ENCODE measurements at regions not wholly inside any gene's neighbourhood (a gene's known extent, or its start where the extent isn't known, plus 50 kb on each side); places are given as distances from the start of the nearest gene placed in this dataset.
"Not testable (repeated sequence)": the region's sequence is repeated elsewhere in the genome, so short reads cannot be mapped to it uniquely, and the experiment has no call there.

DNA sequence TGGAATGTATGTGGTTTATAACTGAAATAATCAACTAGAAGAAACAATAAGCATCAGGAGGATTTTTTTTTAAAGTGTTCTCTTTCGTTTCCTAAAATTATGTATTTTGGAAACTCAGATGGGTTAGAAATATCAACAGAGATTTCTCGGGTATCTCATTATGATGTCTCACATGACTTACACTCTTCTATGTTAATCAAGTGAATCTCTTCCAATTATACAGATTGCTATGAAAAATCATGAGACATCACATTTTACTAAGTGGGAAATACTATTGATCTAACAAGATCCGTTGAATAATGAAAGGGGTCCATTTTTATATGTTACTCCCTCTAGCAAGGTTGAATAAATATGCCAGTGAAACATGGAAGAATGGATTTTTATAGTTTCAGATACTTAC, 54.7 kb upstream of the NRIP1 start:
- in situ Hi-C loops (cut with HindIII; ENCODE audit: low sequenced_read_pairs) = no loop called here

DNA sequence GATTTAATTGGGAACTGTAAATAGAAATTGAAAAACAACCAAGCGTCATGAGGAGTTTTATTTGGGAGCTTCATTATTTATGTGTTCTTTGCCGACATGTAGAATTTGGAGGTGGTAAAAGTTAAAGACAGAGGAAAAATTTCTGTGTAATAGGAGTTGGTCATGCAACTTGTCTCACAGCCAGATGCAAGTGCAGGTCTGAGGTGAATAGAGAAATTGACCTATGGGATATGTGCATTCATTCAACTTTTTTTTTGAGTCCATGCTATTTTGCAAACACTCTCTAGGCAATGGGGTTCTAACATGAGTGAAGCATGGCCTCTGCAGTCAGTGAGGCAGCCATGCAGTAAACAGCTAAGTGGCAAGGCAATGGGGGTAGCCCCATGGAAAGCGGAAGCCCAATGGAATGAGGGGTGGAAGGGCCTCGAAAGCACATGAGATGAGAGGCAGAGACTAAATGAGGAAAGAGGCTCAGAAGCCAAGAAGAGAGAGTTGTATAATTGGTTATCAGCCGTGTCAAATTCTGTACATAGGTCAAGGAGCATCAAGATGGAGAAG, 56.4 kb upstream of the NRIP1 start:
- in situ Hi-C loops (cut with HindIII; ENCODE audit: low sequenced_read_pairs) = no loop called here

DNA sequence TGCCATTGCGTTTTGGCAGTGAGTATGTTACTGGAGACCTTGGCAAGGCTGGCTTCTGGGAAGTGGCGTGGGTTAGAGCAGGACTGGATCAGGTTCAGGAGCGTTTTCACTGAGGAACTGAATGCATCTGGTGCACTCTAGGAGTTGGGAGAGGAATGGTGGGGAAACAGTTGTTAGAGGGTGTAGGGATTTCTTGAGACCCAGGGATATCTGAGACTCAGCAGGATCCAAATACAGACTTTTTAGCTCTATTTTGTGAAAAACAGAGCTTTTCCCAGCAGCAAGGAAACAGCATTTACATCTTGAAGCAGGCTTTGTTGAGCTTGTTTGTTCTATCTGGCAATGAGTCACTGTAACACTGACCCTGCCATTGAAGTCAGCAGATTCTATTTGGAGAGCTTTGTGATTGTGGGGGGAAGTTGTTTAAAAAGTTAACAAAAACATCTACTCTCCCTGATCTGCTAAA, 56.9 kb upstream of the NRIP1 start:
- in situ Hi-C loops (cut with HindIII; ENCODE audit: low sequenced_read_pairs) = no loop called here

DNA sequence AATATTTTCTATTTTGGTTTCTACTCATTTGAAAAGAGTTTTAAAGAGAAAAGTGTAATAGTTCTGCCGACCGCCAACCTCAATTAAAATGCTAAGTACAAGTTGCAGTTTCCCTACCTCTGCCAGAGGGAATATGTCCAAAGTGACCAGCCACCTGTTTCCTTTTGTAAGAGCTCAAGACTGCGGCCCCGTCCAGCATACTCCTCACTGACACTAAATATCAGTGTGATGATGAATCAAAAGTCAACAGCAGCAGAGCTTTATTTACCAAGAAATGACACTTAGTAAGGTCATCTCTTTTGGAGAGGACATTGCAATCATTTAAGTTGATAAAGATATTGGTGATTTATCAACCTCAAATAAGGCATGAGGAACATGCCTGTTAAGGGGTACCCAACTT, 57.4 kb upstream of the NRIP1 start:
- in situ Hi-C loops (cut with HindIII; ENCODE audit: low sequenced_read_pairs) = no loop called here

DNA sequence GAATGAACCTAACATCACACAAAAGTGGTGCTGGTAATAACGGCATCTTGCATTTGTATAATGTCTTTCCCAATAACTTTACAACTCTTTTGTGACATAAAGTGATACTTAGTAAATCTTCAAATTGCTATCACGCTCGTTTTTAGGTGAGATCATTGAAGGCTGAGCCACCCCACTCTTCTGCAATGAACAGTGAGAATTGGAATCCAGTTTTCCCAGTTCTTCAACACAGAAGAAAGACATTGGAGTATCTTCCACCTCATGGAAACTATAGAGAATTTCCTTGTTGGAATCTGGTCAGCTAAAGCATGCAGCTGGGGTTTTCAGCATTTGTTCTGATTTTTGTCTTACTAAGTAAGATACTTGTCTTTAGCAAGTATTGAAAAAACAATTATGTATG, 59.9 kb upstream of the NRIP1 start:
- in situ Hi-C loops (cut with HindIII; ENCODE audit: low sequenced_read_pairs) = no loop called here

DNA sequence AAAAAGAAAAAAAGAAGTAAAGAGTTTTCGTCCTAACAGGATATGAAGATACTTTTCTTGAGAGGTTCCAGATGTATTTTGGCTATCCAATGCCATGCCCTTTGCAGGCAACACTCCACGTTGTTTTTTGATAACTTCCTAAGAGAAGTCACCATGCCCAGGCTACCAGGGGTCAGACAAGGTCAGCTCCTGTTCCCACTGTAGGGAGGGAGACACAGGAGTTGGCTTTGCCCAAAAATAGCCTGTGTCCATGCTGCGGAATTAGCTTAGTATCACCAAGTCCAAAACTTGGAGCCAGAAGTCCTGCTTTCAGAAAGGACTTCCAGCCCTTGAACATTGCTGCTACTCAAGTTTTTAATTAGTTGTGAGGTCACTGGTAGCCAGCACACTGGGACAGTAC, 62.1 kb upstream of the NRIP1 start:
- in situ Hi-C loops (cut with HindIII; ENCODE audit: low sequenced_read_pairs) = no loop called here

DNA sequence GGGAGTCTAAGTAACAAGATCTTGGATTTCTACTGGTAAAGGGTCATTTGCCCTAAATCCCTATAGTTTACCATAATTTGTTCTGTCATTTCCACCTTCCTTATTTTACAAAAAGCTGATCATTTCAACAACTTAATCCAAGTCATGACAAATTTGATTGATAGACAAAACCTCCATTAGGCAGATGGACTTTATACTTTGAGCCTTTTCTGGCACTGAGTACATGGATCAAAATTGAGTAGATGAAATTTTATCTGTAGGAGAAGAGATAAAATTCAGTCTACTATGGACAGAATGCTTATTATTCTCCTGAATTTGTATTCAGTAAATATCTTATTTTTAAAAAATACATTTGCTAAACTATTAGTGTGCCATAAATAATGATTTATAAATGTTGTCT, 62.6 kb upstream of the NRIP1 start:
- in situ Hi-C loops (cut with HindIII; ENCODE audit: low sequenced_read_pairs) = no loop called here

DNA sequence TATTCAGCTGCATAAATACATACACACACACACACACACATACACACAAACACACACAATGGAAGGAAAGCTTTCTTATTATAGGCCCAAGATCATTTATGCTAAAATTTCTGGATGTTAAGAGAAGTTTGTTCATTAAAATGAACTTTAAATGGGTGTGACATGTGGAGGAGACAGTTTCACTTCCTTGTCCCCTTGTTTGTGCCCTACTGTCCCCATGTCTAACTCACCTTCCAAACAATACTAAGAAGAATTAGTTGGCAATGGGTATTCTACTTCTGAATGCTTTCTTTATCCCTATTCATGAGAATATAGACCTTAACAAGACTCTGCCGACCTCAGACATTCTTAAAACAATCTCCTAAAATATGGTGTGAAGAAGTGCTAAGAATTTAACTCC, 63.5 kb upstream of the NRIP1 start:
- in situ Hi-C loops (cut with HindIII; ENCODE audit: low sequenced_read_pairs) = no loop called here

DNA sequence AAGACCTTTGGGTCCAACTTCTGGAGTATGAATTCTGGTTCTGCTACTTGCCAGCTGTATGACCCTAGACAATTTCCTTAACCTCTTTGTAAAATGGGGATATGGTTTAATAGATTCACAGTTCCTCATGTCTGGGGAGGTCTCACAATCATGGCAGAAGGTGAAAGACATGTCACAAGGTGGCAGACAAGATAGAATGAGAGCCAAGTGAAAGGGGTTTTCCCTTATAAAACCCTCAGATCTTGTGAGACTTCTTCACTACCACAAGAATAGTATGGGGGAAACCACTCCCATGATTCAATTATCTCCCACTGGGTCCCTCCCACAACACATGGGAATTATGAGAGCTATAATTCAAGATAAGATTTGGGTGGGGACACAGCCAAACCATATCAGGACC, 63.9 kb upstream of the NRIP1 start:
- in situ Hi-C loops (cut with HindIII; ENCODE audit: low sequenced_read_pairs) = not testable (repeated sequence)

DNA sequence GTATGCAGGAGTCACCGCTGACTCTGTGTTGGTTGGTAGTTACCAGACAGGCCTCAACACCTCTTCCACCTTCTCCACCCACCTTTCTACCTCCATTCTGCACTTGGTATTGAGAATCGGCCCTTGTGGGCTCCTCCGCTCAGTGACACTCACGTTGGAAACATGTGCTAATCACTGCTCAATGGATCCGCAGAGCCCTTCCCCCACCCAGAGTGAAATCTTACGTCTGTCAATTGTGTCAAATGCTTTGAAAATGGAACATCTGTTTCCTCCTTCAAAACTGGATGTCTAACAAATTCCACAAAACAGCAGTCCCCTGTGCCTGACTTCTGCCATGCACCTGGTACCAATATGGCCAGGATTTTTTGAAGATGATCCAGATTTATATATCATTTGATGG, 65.5 kb upstream of the NRIP1 start:
- in situ Hi-C loops (cut with HindIII; ENCODE audit: low sequenced_read_pairs) = no loop called here

DNA sequence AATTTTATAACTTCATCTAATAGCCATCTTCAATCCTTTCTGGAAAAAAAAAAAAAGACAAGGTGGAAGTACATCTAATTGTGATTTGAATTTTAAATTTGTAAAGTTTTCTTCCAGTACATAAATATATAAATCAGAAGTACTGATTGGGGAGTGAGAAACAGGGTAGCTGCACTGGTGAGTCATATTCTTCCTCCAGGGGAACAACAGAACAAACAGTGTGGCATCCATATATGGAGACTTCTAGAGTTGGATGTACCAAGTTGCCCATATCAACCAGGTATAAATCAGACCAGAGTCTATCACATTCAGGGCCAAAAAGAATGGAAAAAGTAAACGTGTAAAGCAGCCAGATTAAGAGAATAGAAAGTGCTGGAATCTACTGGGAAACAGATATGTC, 66.0 kb upstream of the NRIP1 start:
- in situ Hi-C loops (cut with HindIII; ENCODE audit: low sequenced_read_pairs) = no loop called here

DNA sequence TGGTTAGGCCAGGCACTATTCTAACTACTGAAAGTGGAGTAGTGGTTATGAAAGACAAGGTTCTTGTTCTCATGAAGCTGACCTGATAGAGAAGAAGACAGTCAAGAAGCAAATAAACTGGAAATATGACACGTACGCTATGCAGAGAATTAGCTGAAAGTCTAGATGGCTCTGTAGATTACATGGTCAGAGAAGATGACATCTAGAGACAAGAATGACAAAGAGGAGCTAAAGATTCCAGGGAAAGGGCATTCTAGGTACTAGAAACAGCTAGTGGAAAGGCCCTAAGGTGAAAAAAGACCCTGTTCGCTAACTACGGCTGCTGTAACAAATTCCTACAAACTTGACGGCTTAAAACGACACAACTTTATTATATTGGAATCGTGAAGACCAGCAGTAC, 68.0 kb upstream of the NRIP1 start:
- in situ Hi-C loops (cut with HindIII; ENCODE audit: low sequenced_read_pairs) = no loop called here

DNA sequence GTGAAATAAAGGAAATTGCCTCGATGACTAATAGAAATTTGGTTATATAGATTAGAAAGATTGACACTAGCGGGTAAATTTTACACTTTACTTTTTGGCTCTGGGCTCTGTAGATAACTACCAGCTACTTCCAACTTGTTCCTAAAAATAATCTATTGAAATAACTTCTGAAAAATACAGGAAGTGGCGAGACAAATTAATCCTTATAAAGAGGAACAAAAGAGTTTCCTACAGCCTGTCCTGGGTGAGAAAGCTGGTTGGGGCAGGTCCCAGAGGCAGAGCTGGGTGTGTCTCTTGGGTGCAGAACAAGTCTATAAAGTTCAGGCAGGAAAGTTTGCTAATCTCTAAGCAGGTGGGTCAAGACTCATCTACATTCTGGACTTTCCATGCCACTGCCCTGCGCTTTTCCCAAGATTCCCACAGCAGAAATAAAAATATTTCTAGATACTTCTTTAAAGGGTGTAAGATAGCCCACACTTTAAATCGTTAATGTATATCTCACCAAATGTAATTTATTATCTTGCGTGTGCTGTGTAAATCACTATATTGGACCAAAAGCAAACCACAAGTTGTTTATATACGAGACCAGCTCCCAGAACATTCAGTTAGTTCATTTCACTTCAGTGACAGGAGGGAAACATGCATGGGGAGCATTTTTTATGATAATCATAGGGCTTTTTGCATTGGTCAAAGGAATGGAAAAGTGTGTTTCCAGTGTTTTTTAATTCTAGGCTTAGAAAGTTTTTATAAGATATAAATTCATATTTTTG, 70.1 kb upstream of the NRIP1 start:
- in situ Hi-C loops (cut with HindIII; ENCODE audit: low sequenced_read_pairs) = no loop called here

DNA sequence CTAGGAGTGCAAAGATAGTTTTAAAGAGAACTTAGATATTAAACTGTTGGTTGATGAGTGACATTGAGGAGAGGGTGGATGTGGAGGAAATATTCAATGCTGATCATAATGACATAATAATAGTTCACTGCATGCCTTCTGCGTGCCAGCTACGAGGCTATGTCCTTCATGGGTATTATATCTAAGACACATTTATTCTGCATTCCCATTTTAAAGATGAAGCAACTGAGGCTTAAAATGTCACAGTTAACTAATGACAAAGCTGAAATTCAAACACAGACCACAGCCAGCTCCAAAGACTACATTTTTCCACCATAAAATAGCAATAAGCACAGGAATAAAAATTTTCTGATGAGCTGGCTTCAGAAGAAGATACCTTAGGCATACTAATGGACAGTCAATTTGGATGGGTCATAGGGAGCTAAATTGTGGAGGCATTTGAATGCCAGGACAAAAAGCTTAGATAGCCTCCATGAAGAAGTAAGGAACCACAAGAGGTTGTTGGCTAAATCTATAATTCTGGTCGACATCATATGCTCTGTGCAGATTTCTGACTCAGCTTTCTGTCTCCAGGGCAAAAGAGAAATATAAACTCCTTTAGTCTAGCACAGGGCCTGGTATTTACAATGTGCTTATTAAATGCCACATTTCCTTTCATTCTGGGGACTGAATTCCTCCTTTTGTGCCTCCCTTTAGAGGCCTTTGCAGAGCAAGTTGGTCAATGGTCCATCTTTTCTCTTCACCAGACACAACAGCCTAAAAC, 71.2 kb upstream of the NRIP1 start:
- in situ Hi-C loops (cut with HindIII; ENCODE audit: low sequenced_read_pairs) = no loop called here

DNA sequence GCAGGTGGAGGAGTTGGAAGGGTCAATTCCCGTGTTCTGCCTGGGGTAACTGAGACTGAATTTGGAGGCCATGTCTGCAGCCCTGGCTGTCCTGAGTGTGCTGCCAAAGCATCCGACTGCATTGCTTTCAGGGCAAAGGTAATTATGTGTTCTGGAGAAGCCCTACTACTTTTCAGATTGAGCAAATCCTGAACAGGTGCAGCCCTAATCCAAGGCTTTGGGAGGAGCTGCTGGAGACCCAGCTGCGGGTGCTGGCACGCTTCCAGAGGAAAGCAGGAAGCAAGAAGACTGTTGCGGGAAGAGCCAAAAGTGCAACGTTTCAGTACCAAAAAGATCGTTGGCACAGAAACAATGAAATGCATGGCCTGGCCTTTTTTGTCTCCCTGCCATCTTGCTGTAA, 73.7 kb upstream of the NRIP1 start:
- in situ Hi-C loops (cut with HindIII; ENCODE audit: low sequenced_read_pairs) = no loop called here

DNA sequence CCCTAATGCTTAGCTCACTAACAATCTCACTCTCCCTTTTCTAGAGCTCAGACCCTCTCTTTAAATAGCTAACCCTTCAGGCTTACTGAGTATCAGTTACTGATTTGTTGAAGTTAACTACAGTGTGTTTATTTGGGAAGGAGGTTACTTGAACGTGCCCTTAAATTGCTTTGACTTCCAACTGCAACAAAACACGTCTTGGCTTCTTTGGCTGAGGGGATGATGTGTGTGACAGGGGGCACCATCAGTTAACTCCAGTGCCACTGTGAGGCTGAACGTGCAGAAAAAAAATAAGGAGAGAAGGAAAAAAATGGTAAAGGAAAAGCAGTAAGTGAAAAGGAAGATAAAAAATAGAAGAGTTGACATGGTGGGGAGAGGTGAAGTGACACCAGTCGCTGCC, 75.1 kb upstream of the NRIP1 start:
- in situ Hi-C loops (cut with HindIII; ENCODE audit: low sequenced_read_pairs) = no loop called here

DNA sequence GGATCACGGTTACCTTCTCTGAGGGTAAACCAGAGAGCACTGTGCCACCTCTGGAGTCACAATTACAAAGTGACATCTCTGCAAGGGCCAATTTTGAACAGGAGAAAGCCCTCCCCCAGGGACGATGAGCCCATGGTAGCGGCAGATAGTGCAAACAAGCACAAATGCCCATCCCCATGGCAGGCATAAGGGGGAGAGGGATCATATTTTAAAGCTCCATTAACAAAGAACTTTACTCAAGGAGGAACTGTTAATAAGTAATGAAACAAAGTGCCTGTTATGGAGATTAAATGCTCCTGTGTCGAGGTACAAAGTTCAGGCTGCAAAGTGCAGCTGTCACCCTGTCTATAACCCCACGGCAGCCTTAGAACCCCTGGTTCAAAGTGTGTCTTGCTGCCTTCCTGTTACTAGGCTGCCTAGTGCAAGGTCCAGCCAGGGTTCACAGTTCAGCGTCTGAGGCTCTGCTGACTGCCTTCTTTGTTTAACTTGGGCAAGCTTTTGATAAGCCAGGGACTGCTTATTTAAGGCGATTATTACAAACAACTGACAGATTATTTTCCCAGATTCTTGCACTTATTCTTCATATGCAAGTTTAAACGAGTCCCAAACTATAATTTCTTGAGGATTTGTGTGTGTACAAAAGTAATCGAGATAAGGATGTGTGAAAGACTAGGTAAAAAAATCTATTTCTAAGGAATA, 75.7 kb upstream of the NRIP1 start:
- in situ Hi-C loops (cut with HindIII; ENCODE audit: low sequenced_read_pairs) = no loop called here

DNA sequence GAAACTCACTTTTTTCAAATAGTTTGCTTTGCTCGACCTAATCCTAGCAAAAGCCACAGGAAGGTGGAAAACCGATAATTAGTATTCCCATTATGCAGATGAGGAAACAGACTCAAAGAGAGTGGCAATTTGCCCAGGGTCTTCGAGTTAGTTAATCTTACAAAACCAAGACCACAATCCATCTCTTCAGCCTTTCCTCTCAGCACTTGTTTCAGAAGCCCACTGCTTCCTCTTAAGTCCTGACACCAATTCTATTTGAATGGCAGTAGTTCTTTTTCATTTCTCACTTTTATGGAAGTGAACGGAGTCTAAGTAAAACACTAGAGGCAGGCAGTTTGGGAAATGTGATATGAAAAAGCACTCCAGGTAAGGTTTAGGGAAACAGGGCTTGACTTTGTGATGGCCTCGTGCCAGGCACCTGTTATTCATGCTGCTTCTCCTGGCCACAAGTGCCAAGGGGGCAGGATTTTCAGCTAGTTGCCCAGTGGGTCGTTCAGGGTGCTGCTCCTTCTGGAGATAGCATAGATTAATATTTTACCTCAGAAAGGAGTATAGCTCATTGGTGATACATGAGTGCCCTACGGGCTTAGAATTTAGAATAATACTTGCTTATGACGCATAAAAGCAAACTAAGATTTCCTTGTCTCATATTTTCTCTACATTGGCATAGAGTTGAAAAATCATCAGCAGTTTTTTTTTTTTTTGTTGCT, 76.6 kb upstream of the NRIP1 start:
- in situ Hi-C loops (cut with HindIII; ENCODE audit: low sequenced_read_pairs) = no loop called here

DNA sequence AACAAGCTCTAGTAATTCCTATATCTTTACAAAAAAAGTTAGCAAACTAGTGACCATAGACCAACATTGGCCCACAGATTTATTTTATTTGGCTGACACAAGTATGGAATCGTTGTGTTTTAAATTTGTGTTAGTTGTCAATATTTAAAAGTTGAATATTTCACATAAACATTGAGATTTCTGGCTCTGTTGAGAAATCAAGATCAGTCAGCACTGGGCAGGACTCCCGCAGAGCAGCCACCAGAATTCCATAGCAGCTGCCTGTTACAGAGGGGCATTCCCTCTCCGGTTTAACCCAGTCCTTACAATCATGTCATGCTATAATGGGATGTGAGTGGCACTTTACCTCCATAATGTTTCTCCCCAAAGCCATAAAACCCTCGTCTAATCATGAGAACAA, 79.2 kb upstream of the NRIP1 start:
- in situ Hi-C loops (cut with HindIII; ENCODE audit: low sequenced_read_pairs) = no loop called here

DNA sequence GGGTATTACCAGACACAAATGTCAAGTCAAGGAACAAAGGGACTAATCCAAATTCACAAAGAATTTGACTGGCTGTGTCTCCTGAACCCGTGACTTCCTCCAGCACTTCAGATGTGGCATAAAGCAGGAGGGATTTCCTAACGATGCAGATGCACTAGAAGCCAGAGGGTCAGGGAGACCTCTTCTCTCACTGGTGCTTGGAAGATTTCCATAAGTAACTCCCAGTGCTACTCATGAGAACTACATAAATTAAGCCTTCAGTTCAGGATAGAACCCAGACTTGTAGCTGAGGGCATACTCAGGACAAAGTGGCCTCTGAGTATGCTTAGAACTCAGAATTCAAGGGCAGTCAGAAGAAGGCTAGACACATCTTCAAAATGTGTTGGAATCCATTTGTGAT, 83.6 kb upstream of the NRIP1 start:
- in situ Hi-C loops (cut with HindIII; ENCODE audit: low sequenced_read_pairs) = no loop called here
